ENCODE measurements at regions not wholly inside any gene's neighbourhood (a gene's known extent, or its start where the extent isn't known, plus 50 kb on each side); places are given as distances from the start of the nearest gene placed in this dataset.

DNA sequence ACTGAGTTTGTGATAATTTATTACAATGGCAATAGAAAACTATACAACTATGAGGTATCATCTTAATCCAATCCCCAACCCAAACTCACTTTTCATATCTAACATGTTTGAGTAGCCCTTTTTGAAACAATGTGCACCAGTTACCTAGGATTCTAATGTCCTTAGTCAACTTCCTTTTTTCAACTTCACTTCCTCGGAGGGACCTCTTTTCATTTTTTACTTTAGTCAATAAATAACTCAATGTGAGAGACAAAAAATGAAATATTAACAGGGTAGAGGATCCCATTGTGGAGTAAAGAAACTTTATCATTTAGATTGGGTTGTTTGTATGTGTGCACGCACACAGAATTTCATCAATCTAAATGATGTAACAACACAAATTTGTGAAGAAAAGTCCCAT lies 193.6 kb upstream of the LRRC3B start:
- Histone ChIP-seq H3K4me3 (no peak overlapping the region), H3K9ac (ENCODE audit: control insufficient read depth, insufficient read depth, low read length) (no peak overlapping the region), H3K36me3 (ENCODE audit: control insufficient read depth in 2 of 2, insufficient read depth in 2 of 2, low read length in 1 of 2) (no peaks in the 10 kb centered on the region), H2AFZ (ENCODE audit: control insufficient read depth, low read depth, low read length) (no peak overlapping the region), H3K27ac (ENCODE audit: control insufficient read depth, insufficient read depth) (no peak overlapping the region), H3K79me2 (ENCODE audit: control insufficient read depth, insufficient read depth, low read length) (no peaks in the 10 kb centered on the region), H3K4me1 (ENCODE audit: control insufficient read depth, insufficient read depth, low read length) (no peaks in the 10 kb centered on the region), H4K20me1 (ENCODE audit: control insufficient read depth, insufficient read depth) (no peaks in the 10 kb centered on the region), H3K4me2 (ENCODE audit: control insufficient read depth, insufficient read depth) (no peak overlapping the region), H3K9me3 (replicated peaks; ENCODE audit: control insufficient read depth, insufficient read depth, low read length) (no peaks in the 10 kb centered on the region), H3K27me3 (replicated peaks in 1 of 2; ENCODE audit: control insufficient read depth in 2 of 2, insufficient read depth in 2 of 2, low read length in 1 of 2) (no peaks in the 10 kb centered on the region)
- no TSS peak for BruUV-seq (replicated peaks)
- RAD21 ChIA-PET (ENCODE audit: unreplicated experiment): no interaction called here
- ATAC-seq (no peak), DNase-seq (ENCODE audit: low read depth, low spot score) (no peak), FAIRE-seq (no peak)
- SMC1A ChIA-PET (ENCODE audit: uncharacterized antibody, unreplicated experiment): no interaction called here
- CTCF ChIA-PET: no interaction called here
- 33% methylated on average over 2 of the region's 2 CpGs for WGBS (ENCODE audit: insufficient coverage, insufficient replicate concordance, low lambda C conversion rate, missing lambda C conversion rate)
- TF ChIP-seq KLF5 (IDR thresholded peaks at IDR 0.05; ENCODE audit: partially characterized antibody) (no peak), SIN3A (IDR thresholded peaks at IDR 0.05; ENCODE audit: low read depth, low read length) (no peak), NFXL1 (IDR thresholded peaks at IDR 0.05; ENCODE audit: borderline replicate concordance) (no peak), YBX1 (IDR thresholded peaks at IDR 0.05) (no peak), ZNF24 (IDR thresholded peaks at IDR 0.05) (no peak), NR2C1 (IDR thresholded peaks at IDR 0.05) (no peak), EZH2 (IDR thresholded peaks at IDR 0.05; ENCODE audit: borderline replicate concordance, control insufficient read depth, low read depth, low read length) (no peak), TCF12 (IDR thresholded peaks at IDR 0.05; ENCODE audit: low read depth, low read length) (no peak), CBX3 (IDR thresholded peaks at IDR 0.05; ENCODE audit: borderline replicate concordance, low read depth) (no peak), HCFC1 (IDR thresholded peaks at IDR 0.05; ENCODE audit: low read length) (no peak), ZNF384 (IDR thresholded peaks at IDR 0.05; ENCODE audit: borderline replicate concordance, low read depth, low read length) (no peak), RCOR1 (conservative IDR thresholded peaks at IDR 0.05; ENCODE audit: low read depth, low read length) (no peak)
- TF ChIP-seq, protein P1, sequence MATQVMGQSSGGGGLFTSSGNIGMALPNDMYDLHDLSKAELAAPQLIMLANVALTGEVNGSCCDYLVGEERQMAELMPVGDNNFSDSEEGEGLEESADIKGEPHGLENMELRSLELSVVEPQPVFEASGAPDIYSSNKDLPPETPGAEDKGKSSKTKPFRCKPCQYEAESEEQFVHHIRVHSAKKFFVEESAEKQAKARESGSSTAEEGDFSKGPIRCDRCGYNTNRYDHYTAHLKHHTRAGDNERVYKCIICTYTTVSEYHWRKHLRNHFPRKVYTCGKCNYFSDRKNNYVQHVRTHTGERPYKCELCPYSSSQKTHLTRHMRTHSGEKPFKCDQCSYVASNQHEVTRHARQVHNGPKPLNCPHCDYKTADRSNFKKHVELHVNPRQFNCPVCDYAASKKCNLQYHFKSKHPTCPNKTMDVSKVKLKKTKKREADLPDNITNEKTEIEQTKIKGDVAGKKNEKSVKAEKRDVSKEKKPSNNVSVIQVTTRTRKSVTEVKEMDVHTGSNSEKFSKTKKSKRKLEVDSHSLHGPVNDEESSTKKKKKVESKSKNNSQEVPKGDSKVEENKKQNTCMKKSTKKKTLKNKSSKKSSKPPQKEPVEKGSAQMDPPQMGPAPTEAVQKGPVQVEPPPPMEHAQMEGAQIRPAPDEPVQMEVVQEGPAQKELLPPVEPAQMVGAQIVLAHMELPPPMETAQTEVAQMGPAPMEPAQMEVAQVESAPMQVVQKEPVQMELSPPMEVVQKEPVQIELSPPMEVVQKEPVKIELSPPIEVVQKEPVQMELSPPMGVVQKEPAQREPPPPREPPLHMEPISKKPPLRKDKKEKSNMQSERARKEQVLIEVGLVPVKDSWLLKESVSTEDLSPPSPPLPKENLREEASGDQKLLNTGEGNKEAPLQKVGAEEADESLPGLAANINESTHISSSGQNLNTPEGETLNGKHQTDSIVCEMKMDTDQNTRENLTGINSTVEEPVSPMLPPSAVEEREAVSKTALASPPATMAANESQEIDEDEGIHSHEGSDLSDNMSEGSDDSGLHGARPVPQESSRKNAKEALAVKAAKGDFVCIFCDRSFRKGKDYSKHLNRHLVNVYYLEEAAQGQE (IDR thresholded peaks at IDR 0.05; ENCODE audit: low read depth, low read length): no peak
- intact Hi-C loops (cut with micrococcal nuclease; ENCODE audit: unreplicated experiment) (no loop called here), in situ Hi-C loops (cut with MboI) (no loop called here)
- POLR2A ChIA-PET: no interaction called here
